IPS-NIHi11 (cell line): ENCODE measurements at regions not wholly inside any gene's neighbourhood (a gene's known extent, or its start where the extent isn't known, plus 50 kb on each side); places are given as distances from the start of the nearest gene placed in this dataset.
"Not testable (repeated sequence)": the region's sequence is repeated elsewhere in the genome, so short reads cannot be mapped to it uniquely, and the experiment has no call there.

ENCODE experiments used
- DNase-seq: peaks from one replicate; pipeline ENCODE4 v3.0.0; 2012; ENCODE audit warnings: mixed read lengths, low spot score

DNA sequence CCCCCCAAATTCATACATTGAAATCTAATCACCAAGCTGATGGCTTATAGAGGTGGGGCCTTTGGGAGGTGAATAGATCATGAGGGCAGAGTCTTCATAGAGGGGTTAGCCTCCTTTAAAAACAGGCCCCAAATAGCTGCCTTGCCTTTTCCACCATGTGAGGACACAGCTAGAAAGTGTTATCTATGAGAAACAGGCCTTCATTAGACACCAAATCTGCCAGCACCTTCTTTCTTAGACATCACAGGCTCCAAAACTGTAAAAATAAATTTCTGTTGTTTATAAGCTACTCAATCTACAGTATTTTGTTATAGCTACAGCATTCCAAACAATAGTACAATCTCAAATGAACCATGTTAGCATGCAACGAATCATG is 459.3 kb upstream of the GCFC2 start:
- DNase-seq = no peak

DNA sequence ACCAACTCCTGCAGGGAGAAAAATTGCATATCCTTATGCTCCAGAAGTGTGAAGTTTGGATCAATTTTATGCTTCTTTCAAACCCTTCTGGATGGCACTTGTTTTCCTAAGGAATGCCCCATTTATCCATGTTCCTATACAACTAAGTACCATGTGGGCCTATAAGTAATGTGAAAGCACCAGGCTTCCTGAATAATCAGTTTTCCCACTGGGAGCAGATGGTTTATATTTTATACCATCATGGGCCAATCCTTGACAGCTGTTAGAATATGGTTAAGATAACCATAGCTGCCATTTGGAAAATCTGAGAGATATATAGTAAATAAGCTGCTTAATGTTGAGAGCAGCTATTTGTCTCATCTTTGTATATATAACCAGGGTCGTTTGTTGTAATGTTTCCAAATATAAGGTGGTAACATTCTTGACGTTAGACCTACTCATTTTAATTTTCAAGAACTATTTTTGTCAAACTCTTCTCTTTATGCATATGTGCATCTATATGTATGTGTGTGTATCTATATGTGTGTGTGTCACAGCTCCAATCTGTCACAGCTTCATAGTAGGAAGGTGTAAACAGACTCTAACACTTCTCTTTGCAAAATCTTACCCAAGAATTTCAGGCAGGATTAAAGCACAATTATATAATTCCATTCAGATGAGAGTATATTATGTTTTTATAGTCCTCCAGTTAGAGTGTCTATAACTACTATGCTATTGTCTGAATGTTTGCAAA is 458.7 kb upstream of the GCFC2 start:
- DNase-seq = no peak

DNA sequence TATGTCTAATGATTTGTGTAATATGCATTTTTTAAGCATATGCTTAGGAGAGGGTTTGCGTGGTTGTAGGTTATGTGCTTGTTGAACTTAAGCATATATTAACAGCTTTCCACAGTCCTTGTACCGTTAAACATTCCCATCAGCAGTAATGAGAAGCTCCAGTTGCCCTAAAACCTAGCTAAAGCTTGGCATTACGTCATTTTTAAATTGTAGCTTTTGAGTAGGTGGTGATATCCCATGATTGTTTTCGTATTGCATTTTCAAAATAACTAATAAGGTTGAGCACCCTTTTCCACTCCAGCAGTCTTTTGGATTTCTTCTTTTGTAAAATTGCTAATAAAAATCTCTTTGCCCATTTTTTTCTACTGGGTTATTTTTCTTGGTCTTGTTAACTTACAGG is 453.1 kb upstream of the GCFC2 start:
- no peak for DNase-seq

DNA sequence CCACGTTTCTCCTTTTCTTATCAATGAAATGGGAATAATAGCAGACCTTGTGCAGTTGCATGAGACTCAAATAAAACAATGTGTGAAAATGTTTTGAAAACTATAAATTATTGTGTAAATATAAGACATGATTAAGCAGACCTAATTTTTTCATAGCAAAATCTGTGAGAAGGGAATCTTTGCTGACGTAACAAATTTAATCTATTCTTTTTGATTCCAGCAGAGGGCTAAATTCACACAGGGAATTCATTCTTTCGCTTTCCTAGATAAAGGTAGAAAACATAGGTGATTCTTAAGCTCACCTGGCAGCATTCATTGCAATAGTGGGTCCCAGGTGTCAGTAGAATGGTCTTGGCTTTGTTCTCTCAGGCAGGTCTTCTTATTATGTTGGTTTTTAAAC is 450.0 kb upstream of the GCFC2 start:
- DNase-seq = no peak

DNA sequence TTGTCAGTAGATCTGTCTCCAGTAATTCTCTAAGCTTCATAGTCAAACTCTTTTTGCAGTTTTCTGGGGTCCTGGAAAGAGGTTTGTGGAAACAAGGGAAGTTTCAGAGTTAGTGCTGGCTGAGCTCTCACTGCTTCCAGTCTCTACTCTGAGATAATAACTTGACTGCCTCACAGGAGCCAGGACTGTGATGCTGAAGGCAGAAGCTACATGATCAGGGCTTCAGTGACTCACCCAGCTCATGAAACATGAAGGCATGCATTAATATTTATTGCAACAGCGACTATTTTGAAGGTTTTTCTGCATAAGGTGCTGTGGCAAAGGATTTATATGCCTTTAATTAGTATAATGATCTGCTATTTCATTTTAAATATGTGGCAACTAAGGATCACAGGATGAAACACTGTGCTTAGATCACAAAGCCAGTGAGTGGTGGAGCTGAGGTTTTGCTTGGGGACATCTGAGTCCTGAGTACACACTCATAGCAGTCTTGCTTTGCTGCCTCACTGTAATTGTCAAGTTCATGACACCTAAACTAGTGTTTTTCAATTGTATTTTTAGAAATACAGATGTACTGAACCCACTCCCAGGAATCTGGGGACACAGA is 448.4 kb upstream of the GCFC2 start:
- no peak for DNase-seq

DNA sequence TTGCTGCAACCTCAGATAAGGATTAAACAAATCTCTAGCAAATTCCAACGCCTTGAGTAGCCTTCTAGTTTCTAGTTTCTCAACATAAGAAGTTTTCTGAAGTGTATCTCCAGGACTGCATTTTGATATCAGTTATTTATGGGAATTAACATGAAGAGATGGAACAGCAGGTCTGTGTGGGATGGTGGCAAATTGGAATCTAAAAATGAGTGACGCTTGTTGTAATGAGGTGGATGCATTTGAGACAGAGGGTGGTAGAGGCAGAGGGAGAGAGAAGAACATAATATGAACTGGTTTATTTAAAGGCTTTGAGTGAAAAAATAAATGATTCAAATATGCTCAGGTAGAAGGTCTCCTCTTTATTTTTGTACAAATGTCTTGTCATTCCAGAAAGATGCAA is 446.8 kb upstream of the GCFC2 start:
- DNase-seq = no peak

DNA sequence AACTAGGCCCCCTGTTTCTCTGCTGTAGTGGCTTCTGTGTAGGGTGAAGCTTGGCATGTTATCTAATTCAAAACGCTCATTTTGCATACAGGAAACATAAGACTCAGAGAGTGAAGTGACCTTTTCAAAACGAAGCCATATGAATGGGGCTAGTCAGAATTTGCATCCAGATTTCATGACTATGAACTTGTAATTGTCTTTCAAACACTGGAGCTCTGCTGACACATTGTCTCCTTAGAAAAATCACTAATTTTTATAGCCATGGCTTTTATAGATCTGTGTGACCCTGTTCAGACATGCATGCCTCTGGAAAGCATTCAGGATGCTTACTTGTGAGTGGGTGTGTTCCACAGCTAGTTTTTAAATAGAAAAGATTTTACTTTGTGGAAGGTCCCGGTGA is 444.3 kb upstream of the GCFC2 start:
- DNase-seq = no peak

DNA sequence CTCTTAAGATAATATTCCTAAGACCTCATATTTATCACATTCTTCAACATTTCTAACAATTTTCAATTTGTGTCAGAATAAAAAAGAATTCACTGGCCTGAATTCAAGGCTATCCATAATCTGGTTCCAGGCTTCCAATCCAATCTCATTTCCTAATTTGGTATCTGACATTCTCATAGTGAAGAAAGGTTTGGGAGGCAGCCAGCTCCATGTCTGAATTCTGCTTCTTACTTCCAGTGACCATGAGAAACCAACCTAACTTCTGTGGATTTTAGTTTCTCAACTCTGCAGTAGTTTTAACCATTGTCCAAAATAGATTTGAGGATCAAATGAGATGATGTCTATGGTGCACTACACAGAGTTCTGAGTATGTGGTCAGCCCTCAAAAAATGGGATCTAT is 439.1 kb upstream of the GCFC2 start:
- DNase-seq = no peak

DNA sequence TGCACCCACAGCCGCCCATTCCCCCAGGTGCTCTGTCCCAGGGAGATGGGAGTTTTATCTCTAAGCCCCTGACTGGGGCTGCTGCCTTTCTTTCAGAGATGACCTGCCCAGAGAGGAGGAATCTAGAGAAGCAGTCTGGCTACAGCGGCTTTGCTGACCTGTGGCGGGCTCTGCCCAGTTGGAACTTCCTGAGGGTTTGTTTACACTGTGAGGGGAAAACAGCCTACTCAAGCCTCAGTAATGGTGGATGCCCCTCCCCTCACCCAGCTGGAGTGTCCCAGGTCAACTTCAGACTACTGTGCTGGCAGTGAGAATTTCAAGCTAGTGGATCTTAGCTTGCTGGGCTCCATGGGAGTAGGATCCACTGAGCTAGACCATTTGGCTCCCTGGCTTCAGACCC is 428.6 kb upstream of the GCFC2 start:
- not testable (repeated sequence) for DNase-seq

DNA sequence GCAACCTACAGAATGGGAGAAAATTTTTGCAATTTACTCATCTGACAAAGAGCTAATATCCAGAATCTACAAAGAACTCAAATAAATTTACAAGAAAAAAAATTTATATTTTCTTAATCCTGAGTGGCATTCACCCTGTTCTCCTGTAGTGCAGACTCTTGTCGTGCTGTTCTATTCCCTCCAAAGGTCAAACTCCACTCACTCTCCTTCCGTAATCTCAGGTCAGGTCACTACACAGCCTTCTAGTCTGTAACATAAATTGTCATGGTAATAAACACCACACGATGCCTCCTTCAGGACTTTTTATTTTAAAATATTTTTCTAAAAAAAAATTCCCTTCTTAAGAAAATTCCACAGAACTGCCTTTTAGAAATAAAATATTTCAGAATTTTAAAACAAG is 417.9 kb upstream of the GCFC2 start:
- DNase-seq = no peak

DNA sequence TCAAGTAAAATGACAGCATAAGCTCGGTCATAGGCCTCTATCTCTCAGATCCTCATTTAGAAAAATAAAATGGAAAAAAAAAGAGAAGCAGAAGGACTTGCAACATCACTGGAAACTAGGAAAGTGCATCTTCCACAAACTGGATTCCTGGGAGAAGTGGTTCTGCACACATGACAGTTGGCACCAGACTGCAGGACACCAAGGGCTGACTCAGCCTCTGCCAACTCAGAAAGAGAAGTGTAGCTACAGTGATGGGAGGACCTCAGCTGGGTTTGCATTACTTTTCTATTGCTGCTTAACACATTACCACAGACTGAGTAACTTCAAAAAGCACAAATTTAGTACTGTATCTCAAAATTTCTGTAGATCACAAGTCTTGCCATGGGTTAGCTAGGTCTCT is 409.5 kb upstream of the GCFC2 start:
- no peak for DNase-seq

DNA sequence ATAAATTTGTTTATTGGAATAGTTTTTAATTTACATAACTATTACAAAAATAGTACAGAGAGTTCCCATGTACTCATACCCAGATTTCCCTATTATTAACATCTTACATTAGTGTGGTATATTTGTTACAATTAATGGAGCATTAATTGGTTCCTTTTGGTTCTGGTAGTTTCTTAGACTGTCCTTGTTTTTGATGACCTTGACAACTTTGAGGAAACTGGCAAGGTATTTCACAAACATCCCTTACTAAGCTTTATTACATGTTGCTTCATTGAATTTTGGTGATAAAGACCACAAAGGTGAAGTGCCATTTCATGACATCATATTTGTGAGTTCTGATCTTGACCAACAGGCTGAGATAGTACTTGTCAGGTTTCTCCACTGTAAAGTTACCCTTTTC is 379.0 kb upstream of the GCFC2 start:
- no peak for DNase-seq

DNA sequence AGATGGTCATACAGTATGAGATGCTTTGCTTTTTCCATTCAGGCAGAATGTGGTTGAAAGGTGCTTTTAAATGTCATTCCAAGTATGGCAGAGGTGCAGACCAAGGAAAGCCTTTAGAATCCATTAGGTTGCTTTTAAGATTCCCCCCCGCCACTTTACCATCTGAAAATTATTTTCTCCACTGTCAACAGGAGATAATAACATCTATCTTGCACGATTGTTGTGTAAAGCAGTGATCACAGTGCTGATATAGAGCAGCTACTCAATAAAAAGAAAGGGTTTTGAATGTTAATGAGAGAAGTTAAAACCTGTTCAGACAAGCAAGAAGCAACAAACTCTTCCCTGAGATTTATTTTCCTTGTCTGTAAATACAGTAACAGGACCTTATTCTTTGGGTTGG is 372.5 kb upstream of the GCFC2 start:
- DNase-seq = no peak

DNA sequence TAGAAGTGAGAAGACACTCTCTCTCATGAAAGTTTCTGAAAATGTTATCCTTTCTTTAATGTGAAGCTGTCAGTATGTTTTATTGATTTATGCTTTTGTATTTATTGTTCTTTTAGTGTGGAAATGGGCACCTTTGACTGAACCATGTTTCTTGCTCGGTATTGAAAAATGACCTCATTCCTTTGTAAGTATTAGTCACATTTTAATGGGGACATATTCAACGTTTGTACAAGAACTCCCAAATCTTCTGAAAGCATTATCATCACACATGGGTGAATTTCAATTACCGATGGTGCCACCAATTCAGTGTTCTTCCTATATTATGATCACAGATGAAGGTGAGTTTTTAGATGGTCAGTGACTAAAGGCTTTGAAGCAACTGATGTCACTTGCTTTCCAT is 371.8 kb upstream of the GCFC2 start:
- no peak for DNase-seq

DNA sequence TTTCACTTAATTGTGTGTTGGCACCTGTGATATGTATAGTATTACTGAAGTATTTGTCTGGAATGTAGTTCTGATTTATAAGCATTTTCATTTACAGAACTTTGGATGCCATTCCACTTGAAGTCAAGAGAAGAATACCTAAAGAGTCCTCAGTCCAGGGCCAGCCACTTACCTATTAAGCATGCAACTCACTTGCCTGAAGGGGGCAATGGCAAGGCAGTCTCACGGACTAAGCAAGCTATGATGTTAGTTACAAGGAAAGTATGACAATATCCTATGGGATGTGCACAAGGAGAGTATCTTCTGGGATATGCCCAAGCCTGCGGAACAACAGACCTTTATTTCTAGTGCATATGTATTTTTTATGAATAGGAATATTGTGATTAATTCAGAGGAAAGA is 369.4 kb upstream of the GCFC2 start:
- DNase-seq = peak; percentile 29

DNA sequence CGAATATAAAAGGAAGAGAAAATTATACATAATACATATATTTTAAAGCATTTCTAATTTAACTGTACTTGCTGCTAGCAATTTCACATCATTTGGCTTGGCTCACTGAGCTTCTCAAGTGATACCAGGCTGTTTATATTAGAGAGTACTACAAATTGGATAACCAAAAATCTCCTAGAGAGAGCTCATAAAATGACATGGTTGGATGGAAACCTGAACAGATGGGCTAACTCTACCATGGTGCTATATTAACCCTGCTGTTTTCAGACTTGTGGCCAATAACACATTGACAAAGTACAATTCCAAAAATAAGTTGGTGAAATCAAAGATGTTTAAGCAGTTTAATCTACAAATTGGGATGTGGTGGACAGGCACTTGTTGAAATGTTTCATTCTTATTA is 364.4 kb upstream of the GCFC2 start:
- no peak for DNase-seq

DNA sequence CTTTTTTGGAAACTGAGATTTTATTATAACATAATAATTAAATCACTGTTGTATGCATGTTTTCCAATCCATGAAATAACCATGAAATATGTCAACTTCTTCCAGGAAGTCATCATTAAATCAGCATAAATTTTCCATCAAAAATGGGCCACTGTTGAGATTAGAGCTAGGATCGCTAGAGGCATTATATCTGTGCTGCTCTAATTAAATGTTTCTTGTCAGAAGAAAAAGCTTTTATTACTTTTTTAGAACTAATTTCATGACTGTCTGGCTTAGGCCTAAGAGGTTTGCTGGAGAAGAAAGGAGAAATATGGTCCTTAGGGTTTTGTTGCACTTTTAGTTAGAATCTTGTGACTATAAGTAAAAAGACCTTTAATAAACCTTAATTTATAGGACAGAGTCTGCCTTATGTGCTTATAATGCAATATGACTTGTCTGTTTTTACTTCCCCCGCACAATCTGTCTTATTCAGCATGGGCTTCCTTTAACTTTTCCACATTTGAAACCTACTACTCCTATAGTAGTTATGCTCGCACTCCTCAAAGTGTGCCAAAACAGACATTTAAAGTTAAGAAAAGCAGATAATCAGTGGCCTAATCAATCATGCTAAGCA is 363.4 kb upstream of the GCFC2 start:
- no peak for DNase-seq

DNA sequence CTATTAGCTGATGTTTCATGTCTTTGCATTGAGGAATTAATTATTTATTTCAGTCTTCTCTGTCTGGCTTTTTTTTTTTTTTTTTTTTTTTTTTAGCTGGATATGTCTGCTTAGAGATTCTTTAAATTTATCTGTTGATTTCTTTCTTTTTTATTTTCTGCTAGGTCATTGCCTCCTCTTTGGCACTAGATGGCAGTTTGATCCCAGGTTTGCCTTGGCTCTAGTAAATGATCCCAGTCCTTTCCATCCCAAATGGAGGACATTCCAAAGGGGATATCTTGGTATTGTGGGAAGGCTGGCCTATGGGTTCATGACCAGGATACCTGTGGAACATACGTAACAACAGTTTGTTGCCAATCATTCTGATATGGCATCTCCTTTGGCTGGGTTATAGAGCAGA is 339.5 kb upstream of the GCFC2 start:
- DNase-seq = no peak

DNA sequence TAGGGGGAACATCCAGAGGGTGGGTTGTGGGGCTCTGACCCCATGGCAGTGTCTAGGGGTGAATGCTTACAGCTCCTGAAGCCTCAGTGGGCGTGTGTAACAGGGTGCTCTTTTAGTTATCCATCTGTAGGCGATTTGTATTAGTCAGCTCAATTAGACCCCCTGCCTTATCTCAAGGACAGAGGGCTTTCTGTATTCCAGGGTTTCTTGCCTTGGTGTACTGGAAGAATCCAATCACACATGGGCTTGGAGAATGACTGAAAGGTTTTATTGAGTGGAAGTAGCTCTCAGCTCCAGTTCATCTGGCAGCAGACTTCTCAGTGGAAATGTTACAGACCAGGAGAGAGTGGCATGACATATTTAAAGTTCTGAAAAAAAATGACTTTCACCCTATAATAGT is 334.0 kb upstream of the GCFC2 start:
- no peak for DNase-seq

DNA sequence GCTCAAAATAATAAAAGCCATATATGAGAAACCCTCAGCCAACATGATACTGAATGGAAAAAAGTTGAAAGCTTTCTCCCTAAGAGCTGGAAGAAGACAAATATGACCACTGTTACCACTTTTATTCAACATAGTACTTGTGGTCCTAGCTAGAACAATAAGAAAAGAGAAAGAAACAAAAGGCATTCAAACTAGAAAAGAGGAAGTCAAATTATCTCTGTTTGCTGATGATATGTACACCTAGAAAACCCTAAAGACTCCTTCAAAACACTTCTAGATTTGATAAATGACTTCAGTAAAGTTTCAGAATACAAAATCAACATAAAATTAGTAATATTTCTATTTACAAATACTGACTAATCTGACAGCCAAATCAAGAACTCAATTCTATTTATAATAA is 328.8 kb upstream of the GCFC2 start:
- DNase-seq = no peak

DNA sequence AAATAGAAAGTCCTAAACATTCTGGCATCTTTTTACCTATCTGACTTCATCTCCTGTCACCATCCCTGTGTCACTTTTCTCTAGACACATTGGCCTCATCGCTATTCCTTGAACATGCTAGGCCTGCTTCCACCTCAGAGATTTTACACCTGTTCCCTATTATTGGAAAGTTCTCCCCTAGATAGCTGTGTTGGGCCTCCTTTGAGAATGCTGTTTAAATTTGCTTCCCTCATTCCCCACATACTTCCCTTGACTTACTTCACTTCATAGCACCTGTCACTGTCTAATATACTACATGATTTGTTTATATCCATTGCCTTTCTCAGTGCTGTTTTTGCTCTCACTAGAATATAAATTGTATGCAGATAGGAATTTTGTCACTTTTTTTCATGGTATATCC is 317.0 kb upstream of the GCFC2 start:
- no peak for DNase-seq

DNA sequence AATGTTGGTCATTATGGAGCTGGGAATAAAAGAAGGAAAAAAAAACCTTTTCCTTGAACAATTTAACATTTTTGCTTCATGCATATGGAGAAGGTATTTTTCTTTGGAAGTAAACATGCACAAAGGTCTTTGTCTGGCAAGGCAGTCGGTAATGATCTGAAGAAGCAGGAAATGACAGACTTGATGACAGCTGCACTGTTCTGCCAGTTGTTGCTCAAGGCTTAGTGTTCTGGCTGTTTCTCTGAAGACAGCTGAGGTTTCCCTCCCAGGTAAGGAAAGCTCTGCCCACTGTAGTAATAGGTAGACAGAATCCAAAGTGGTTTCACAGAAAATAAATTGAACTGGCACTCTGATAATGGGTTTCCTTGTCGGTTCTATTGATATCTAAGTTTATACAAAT is 308.4 kb upstream of the GCFC2 start:
- DNase-seq = no peak

DNA sequence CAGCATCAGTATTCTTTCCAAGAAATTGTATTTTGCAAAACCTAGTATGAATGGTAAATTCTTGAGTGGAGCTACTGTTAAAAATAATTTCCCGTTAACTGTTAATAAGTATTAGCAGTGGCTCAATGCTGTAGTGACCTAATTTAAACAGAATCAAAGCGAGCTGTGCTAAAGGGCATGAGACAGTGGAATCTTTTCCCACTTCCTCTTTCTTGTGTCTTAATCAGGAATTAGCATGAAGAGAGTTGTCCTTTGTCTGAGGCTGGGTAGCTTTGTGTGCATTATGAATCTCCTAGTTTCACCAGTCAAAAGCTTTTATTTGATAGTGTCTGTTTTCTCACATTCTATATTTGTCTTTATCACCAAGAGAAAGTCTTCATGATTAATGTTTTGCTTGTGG is 298.8 kb upstream of the GCFC2 start:
- no peak for DNase-seq
